ENCODE measurements at regions not wholly inside any gene's neighbourhood (a gene's known extent, or its start where the extent isn't known, plus 50 kb on each side); places are given as distances from the start of the nearest gene placed in this dataset.

DNA sequence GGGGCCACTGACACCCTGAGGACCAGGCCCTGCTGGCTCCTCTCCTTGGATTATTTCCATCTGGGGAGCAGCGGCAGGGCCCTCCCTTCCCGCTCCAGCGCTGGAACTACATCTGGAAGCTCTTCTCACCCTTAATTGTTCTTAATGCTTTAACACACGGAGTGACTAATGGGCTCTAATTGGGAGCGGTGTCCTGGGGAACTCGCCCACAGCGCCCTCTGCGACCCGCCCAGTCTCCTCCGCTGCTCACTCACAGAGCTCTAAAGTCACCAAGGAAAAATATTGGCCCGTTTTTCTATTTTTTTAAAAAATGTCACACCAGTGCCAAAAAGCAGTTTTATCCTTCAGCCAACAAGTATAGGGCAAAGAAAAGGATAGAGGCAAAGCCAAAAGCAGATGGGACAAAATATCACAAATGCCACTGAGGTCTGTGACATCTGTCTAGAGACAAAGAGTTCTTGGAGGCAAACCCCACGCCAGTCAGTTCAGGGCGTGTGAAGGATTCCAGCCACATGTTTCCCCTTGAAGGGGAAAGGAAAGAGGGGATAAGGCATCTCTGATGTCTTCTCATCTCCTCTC, 134.7 kb downstream of the RBFOX3 start:
- DNase-seq (ENCODE audit: low spot score): no peak
- FAIRE-seq: no peak

DNA sequence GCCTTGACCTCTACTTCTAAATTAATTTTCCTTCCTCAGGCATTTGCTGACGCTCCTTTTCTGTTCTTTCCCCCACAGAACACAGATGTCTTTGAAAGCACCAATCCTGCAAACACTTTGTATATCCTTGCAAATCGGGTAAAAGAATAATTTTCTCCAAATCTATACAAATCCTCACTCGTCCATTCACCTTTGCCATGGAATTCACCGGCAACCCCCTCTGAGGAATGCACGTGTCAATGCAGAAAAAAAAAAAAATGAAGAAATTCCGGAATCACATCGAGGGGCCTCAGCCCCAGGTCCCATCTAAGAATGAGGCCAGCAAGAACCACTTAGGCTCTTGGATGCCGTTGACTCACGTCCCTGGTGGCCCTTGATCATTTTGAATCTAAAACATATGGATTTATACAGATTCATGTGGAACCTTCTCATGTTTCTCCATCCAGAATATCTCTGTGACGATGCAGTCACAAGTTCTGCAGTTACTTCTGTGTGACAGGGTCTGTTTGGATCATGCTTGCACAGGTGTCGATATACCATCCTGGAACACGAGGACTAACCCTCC, 136.9 kb downstream of the RBFOX3 start:
- FAIRE-seq: no peak
- DNase-seq (ENCODE audit: low spot score): no peak

DNA sequence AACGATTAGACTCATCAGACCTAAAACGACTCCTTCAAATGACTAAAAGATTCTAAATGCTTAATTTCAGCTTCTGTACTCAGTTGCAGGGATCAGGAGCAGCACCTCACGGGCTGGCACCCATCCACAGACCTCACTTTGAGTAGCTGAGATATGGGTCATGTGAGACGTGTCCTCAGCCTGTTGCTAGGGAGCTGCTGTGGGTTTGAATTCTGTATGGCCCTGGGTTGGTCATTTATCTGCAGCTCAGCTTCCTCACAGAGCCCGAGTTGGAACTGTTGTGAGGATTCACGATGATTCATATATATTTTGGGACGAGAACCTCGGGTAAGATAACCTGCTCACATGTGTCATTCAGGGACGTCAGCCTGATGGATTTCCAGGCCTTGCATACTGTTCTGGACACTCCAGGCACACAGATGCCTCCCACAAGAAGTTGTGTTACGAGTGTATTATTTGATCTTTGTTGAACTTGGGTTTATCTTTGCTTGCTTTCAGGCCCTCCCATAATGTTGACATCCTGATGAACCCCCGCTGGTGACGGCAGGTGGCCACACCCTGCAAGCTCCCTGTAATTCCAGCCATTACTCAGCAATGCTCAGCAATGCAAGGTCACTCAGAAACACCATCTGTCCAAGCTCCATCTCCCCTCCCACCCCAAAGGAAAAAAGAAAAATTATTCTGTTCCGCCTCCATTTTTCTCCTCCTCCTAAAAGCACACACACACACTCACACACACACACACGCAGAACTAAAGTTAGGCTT, 137.6 kb downstream of the RBFOX3 start:
- DNase-seq (ENCODE audit: low spot score) (no peak), FAIRE-seq (no peak)

DNA sequence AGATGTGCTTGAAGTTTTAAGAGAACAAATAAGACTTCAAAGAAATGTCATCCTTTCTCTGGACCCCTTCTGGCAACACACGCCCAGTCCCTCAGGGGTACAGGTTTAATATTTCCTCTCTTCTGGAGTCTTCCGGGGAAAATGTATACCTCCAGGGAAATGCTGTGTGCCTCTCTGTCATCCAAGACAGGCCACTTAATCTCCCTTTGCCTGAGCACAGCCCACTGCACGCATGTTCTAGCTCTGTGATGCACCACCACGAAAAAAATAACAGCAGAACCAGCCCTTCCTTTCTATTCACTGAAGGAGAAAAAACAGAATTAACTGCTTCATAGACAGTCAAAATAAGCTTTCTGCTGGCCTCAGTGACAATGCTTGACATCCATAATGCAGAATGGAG, 140.1 kb downstream of the RBFOX3 start:
- FAIRE-seq: no peak

GRCh38 chr17:79469646-79470045, 141.2 kb downstream of the RBFOX3 start:
- FAIRE-seq: no peak

More for the DNA sequence above, 140.1 kb downstream of the RBFOX3 start:
- DNase-seq (ENCODE audit: low spot score): no peak

DNA sequence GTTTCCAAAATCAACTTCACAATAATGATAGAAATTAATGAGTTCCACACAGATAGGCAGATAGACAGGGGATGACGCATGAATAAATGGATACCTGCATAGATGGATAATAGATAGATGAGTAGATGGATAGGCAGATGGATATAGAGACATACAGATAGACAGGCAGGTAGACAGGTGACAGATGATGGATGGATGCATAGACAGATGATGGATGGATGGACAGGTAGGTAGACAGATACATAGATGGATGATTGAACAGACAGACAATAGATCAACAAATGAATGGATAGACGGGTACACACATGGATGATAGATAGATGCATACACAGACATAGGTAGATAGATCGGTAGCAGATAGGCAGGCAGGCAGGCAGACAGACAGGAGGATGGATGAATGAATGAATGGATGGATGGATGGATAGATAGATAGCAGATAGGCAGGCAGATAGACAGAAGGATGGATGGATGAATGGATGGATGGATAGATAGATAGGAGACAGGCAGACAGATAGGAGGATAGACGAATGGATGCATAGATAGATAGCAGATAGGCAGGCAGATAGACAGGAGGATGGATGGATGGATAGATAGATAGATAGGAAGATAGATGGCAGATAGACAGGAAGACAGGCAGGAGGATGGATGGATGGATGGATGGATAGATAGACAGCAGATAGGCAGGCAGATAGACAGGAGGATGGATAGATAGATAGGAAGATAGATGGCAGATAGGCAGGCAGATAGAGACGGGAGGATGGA, 142.5 kb downstream of the RBFOX3 start:
- DNase-seq (ENCODE audit: low spot score) (no peak), FAIRE-seq (no peak)

More at GRCh38 chr17:79469646-79470045, 141.2 kb downstream of the RBFOX3 start:
- no peak for DNase-seq (ENCODE audit: low spot score)

DNA sequence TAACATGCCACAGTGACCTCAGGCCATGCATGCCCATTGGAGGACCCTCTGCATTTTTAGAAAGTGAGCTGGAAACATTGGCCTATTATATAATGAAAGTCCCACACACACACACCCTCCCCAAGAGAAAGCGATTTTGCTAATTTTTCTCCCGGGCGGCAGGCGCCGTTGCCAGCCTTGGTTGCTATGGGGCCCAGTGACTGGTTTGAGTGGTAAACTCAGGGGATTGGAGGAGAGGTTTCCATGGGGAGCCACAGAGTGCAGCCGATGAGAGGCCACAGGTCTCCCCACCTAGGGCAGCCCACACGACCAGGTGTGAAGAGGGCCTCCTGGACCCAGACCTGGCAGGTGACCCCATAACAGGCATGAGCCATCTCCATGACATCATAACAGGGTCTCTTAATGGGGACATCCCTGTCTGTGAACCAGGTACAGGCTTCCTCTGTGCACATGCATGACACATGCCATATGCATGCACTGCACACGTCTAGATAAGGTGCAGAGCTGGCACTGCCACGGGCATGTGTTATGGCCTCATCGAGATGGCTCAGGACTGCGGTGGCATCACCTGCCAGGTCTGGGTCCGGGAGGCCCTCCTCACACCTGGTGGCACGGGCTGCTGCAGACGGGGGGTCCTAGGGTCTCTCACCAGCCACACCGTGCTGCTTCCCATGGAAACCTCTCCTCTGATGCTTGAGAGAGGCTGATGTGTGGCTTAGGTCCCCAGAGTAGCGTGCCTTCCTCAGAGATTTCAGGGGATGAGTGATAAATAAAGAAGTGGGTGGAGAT, 144.1 kb downstream of the RBFOX3 start:
- DNase-seq (ENCODE audit: low spot score) (no peak), FAIRE-seq (no peak)

- DNase-seq (ENCODE audit: low spot score) (no peak), FAIRE-seq (no peak)
Measured at GRCh38 chr17:79465681-79466025, 145.2 kb downstream of the RBFOX3 start.

DNA sequence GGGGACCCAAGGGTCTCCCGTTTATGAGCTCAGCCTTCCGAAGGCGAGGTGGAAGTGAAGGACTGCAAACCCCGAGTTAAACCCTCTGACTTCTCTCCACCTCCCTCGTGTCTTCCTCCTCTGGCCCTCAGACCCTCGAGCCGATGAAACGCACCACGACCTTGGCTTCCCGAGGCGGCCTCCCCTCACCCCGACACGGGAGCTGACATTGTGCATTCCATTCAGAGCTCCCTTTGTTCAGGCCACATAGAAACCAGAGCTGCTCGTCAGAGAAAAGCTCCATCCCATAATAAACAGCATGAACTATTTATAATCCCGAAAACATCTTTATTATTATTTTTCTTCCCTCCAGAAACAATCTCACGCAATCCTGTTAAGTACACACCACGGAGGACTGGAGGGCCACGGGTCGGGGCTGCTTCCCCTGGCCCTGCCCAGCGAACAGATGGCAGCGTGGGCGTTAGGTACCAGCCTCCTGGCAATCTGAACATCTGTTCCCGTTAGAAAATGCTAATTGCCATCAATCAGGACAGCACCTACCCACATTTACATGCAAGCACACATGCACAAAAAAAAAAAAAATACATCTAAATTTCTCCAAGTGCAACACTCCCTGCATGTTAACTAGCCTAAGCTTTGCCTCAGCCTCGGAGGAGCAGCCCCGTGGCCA, 145.7 kb downstream of the RBFOX3 start:
- FAIRE-seq: no peak
- no peak for DNase-seq (ENCODE audit: low spot score)

GRCh38 chr17:79464318-79465010, 146.4 kb downstream of the RBFOX3 start:
- no peak for FAIRE-seq
- DNase-seq (ENCODE audit: low spot score): no peak

DNA sequence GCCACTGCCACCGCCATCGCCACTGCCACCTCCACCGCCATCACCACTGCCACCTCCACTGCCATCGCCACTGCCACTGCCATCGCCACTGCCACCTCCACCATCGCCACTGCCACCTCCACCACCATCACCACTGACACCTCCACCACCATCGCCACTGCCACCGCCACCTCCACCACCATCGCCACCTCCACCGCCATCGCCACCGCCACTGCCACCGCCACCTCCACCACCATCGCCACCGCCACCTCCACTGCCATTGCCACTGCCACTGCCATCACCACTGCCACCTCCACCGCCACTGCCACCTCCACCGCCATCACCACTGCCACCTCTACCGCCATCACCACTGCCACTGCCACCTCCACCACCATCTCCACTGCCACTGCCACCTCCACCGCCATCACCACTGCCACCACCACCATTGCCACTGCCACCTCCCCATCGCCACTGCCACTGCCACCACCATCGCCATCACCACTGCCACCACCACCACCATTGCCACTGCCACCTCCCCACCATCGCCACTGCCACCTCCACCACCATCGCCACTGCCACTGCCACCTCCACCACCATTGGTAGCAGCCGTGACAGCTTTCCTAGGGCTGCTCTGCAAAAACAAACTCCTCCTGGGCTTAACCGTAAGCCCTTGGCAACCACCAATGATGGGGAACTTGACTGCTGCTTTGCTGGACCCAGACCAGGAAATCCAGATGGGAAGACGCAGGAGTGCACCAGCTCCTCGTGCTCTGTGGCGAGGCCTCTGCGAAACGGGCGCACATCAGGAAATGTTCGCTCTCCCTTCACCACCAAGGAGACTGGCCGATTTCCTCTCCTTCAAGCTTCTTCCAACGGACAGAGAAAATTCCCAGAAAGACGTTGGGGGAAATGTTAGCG, 147.2 kb downstream of the RBFOX3 start:
- FAIRE-seq: no peak

DNA sequence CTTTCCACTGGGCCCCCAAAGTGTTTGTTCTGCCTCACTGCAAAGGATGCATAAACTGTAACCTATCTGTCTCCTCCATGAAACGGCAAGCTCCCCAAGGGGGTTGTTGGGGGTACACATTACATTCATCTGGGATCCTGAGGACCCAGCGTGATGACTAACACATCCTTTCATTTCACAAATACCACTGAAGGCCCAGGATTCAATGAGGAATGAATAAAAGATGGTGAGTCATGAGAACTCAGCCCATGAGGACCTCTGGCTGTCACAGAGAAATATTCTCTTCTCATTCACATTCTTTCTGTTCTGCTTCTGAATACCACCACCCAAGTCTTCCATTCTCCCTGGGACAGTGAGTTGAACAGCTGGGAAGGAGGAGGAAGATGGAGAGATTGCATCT, 149.8 kb downstream of the RBFOX3 start:
- DNase-seq (ENCODE audit: low spot score): no peak
- no peak for FAIRE-seq

More for the DNA sequence above, 147.2 kb downstream of the RBFOX3 start:
- DNase-seq (ENCODE audit: low spot score): no peak

- FAIRE-seq: no peak
- no peak for DNase-seq (ENCODE audit: low spot score)
Measured at GRCh38 chr17:79459846-79460245, 151.0 kb downstream of the RBFOX3 start.

GRCh38 chr17:79459003-79459655, 151.7 kb downstream of the RBFOX3 start:
- no peak for FAIRE-seq
- DNase-seq (ENCODE audit: low spot score): no peak

GRCh38 chr17:79458356-79458755, 152.5 kb downstream of the RBFOX3 start:
- FAIRE-seq (no peak), DNase-seq (ENCODE audit: low spot score) (no peak)

DNA sequence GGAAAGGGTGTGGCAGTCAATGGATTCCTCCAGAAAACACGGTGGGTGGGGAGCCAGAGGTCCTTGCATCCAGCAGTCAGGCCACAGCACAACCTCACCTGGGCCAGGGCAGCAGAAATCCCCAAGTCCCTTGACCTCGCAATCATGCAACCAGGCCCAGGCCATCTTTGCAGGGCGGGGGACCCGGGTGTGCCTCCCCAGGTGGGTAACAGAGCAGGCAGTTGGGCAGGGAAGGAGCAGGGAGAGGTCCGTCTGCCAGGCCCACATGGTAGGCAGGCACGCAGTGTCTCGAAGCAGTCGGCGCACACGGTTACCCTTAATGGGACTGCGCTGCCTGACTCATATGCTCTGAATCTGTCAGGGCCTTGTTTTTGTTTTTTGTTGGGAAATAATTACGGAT, 153.0 kb downstream of the RBFOX3 start:
- FAIRE-seq: no peak

DNA sequence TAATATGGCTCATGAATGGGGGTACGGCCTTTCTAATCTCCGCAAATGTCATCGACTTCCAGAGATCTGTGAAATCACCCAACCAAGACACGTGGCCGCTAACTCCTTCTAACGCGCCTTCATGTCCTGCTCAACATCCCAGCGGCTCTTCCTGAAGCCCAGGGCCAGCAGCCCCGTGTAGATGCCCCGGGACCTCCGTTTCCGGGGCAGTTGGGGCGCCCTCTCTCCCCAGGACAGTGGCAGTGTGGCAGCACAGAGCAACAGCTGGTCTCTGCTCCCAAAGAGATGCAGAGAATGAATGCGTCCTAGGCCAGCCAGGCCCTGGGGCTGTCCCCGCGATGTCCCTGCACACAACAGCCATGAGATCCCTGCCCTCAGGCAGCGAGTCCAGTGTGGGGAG, 153.5 kb downstream of the RBFOX3 start:
- no peak for FAIRE-seq
- no peak for DNase-seq (ENCODE audit: low spot score)

More for the DNA sequence above, 153.0 kb downstream of the RBFOX3 start:
- DNase-seq (ENCODE audit: low spot score): no peak

DNA sequence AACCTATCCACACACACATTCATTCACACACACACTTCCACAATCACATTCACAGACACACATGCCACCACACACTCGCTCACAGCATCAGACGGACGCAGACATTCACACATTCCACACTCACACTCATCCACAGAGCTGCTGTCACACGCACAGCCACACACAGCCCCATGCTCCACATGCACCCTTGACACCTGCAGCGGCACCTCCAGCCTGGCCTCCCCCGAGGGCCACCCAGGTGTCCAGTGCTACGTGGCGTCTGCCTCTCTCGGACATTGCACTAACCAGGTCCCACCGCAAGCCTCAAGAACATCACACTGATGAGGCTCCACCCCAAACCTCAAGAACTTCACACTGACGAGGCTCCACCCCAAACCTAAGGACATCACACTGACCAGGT, 155.2 kb downstream of the RBFOX3 start:
- DNase-seq (ENCODE audit: low spot score): no peak
- FAIRE-seq: no peak

- no peak for FAIRE-seq
- DNase-seq (ENCODE audit: low spot score): no peak
Measured at GRCh38 chr17:79454826-79455225, 156.0 kb downstream of the RBFOX3 start.
